RWPE1 (cell line): ENCODE measurements at regions not wholly inside any gene's neighbourhood (a gene's known extent, or its start where the extent isn't known, plus 50 kb on each side); places are given as distances from the start of the nearest gene placed in this dataset.

Source experiments
- CTCF ChIA-PET: fragments of 350-600 bp; sonication (Branson Sonifier 250); formaldehyde crosslinking; extraction: SDS; loops from one replicate; lab custom pipeline; 2021; lab: Yijun Ruan, JAX
- POLR2A ChIA-PET: fragments of 400-600 bp; formaldehyde crosslinking; extraction: SDS; loops from one replicate; lab custom pipeline; 2020; ENCODE audit warnings: antibody characterized with exemption; ENCODE audit not compliant: low non-redundant PET; lab: Yijun Ruan, JAX
- DNase-seq: peaks from one replicate; pipeline ENCODE4 v3.0.0; 2012; ENCODE audit warnings: low spot score
- H3K27ac ChIP-seq: fragments of 450-650 bp; 2 replicates; pipeline ENCODE4 v1.5.1; 2017
- CTCF ChIP-seq: fragments of 450-650 bp; conservative IDR thresholded peaks from 2 replicates; pipeline ENCODE4 v1.5.1; 2017; ENCODE audit warnings: low read depth, mild to moderate bottlenecking

GRCh38 chr21:20108976-20109540, 889.2 kb upstream of the NCAM2 start:
- ChIA-PET POLR2A (no interaction called here), CTCF (no interaction called here)
- no peak for TF ChIP-seq CTCF
- DNase-seq: no peak
- H3K27ac ChIP-seq: no peak overlapping the region

GRCh38 chr21:20110368-20110767, 887.8 kb upstream of the NCAM2 start:
- no peak for DNase-seq
- POLR2A ChIA-PET: no interaction called here
- no peak overlapping the region for H3K27ac ChIP-seq
- CTCF ChIA-PET: interaction anchor here (0.6 kb wide), 1 partner anchor 10 kb away, joined by 3 read pairs; no protein-coding TSS in a partner anchor
- no peak for TF ChIP-seq CTCF

- TF ChIP-seq CTCF: no peak
- no peak for DNase-seq
- H3K27ac ChIP-seq: no peak overlapping the region
- ChIA-PET CTCF (interaction anchor here (0.6 kb wide), 1 partner anchor 14 kb away, joined by 4 read pairs; no protein-coding TSS in a partner anchor), POLR2A (no interaction called here)
Measured at GRCh38 chr21:20151741-20152140, 846.5 kb upstream of the NCAM2 start.

GRCh38 chr21:20163167-20163566, 835.0 kb upstream of the NCAM2 start:
- DNase-seq: no peak
- TF ChIP-seq CTCF: no peak
- H3K27ac ChIP-seq: no peak overlapping the region
- ChIA-PET POLR2A (no interaction called here), CTCF (no interaction called here)

GRCh38 chr21:20167059-20167458, 831.1 kb upstream of the NCAM2 start:
- H3K27ac ChIP-seq: no peak overlapping the region
- ChIA-PET CTCF (interaction anchor here (0.6 kb wide), 1 partner anchor 23 kb away, joined by 3 read pairs; no protein-coding TSS in a partner anchor), POLR2A (no interaction called here)
- TF ChIP-seq CTCF: no peak
- DNase-seq: no peak

- CTCF ChIA-PET: no interaction called here
Measured at GRCh38 chr21:20169812-20170576, 828.2 kb upstream of the NCAM2 start.

More at GRCh38 chr21:20169812-20170576, 828.2 kb upstream of the NCAM2 start:
- no peak for TF ChIP-seq CTCF
- H3K27ac ChIP-seq: no peak overlapping the region
- DNase-seq: no peak
- POLR2A ChIA-PET: no interaction called here
